Peyer's patch (tissue), 4 donors: ENCODE measurements at regions not wholly inside any gene's neighbourhood (a gene's known extent, or its start where the extent isn't known, plus 50 kb on each side); places are given as distances from the start of the nearest gene placed in this dataset.

Experiments used
- POLR2A ChIP-seq, 2 donors: fragments of 450-650 bp; IDR thresholded peaks; one replicate each; pipeline ENCODE4 v1.5.1; 2017; ENCODE audit warnings: antibody characterized with exemption in 2 of 2, mild to moderate bottlenecking in 2 of 2, moderate library complexity in 2 of 2
- TF ChIP-seq, protein P1 (sequence below), 6 experiments: fragments of 450-650 bp in 4 of 6; fragments of 200-600 bp in 2 of 6; sonication (generic) in 1 of 6; IDR thresholded peaks; one replicate each; pipeline ENCODE4 v1.5.1; 2017 to 2019; ENCODE audit warnings: antibody characterized with exemption in 6 of 6, mild to moderate bottlenecking in 3 of 6, moderate library complexity in 1 of 6

GRCh38 chr16:60107437-60107836, 1373.3 kb upstream of the GOT2 start:
- TF ChIP-seq, protein P1, sequence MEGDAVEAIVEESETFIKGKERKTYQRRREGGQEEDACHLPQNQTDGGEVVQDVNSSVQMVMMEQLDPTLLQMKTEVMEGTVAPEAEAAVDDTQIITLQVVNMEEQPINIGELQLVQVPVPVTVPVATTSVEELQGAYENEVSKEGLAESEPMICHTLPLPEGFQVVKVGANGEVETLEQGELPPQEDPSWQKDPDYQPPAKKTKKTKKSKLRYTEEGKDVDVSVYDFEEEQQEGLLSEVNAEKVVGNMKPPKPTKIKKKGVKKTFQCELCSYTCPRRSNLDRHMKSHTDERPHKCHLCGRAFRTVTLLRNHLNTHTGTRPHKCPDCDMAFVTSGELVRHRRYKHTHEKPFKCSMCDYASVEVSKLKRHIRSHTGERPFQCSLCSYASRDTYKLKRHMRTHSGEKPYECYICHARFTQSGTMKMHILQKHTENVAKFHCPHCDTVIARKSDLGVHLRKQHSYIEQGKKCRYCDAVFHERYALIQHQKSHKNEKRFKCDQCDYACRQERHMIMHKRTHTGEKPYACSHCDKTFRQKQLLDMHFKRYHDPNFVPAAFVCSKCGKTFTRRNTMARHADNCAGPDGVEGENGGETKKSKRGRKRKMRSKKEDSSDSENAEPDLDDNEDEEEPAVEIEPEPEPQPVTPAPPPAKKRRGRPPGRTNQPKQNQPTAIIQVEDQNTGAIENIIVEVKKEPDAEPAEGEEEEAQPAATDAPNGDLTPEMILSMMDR (IDR thresholded peaks at IDR 0.05) = no peak
- no peak for TF ChIP-seq POLR2A (IDR thresholded peaks at IDR 0.05)
